Endodermal cell (in vitro differentiated cells): ENCODE measurements at regions not wholly inside any gene's neighbourhood (a gene's known extent, or its start where the extent isn't known, plus 50 kb on each side); places are given as distances from the start of the nearest gene placed in this dataset.
"Not testable (repeated sequence)": the region's sequence is repeated elsewhere in the genome, so short reads cannot be mapped to it uniquely, and the experiment has no call there.

Source experiments
- DNase-seq: peaks from one replicate; pipeline ENCODE4 v3.0.0-alpha.2; 2017
- H3K27ac ChIP-seq: 2 replicates; pipeline ENCODE4 v1.5.1; 2013; ENCODE audit warnings: mild to moderate bottlenecking, low read depth, low read length, moderate library complexity
- H3K27me3 ChIP-seq: 2 replicates; pipeline ENCODE4 v1.6.1; 2013; ENCODE audit warnings: mild to moderate bottlenecking, low read length, moderate library complexity; ENCODE audit not compliant: insufficient read depth, control insufficient read depth, poor library complexity, severe bottlenecking
- H3K36me3 ChIP-seq: 2 replicates; pipeline ENCODE4 v1.7.0; 2013; ENCODE audit warnings: mild to moderate bottlenecking, low read length, moderate library complexity; ENCODE audit not compliant: control insufficient read depth, insufficient read depth
- H3K4me1 ChIP-seq: one replicate; pipeline ENCODE4 v1.7.0; 2013; ENCODE audit warnings: low read length; ENCODE audit not compliant: control insufficient read depth, insufficient read depth
- H3K4me3 ChIP-seq: 2 replicates; pipeline ENCODE4 v1.5.1; 2013; ENCODE audit warnings: mild to moderate bottlenecking, low read length, moderate library complexity
- H3K9ac ChIP-seq: 2 replicates; pipeline ENCODE4 v1.6.1; 2013; ENCODE audit warnings: mild to moderate bottlenecking, low read length, moderate library complexity; ENCODE audit not compliant: poor library complexity, severe bottlenecking; ENCODE audit errors: extremely low read depth
- H3K9me3 ChIP-seq: 2 replicates; pipeline ENCODE4 v1.6.1; 2013; ENCODE audit warnings: mild to moderate bottlenecking, low read length, moderate library complexity; ENCODE audit not compliant: control insufficient read depth
- H3K27ac Mint-ChIP-seq: 2 replicates; pipeline ENCODE4 v1.8.0; 2020; ENCODE audit warnings: mixed read lengths
- H3K27me3 Mint-ChIP-seq: 2 replicates; pipeline ENCODE4 v1.8.0; 2021; ENCODE audit warnings: mild to moderate bottlenecking, mixed read lengths; ENCODE audit not compliant: insufficient read depth
- H3K36me3 Mint-ChIP-seq: 2 replicates; pipeline ENCODE4 v1.8.0; 2020; ENCODE audit warnings: low read depth, mixed read lengths
- H3K4me1 Mint-ChIP-seq: 2 replicates; pipeline ENCODE4 v1.8.0; 2020; ENCODE audit warnings: mixed read lengths
- H3K4me3 Mint-ChIP-seq: 2 replicates; pipeline ENCODE4 v1.8.0; 2020; ENCODE audit warnings: mild to moderate bottlenecking, moderate library complexity, mixed read lengths
- H3K9me3 Mint-ChIP-seq: 2 replicates; pipeline ENCODE4 v1.8.0; 2020; ENCODE audit warnings: mild to moderate bottlenecking, mixed read lengths
- WGBS, 2 experiments: methylation state at CpG; one replicate each; pipeline versions ENCODE4 v1.1.5 to v1.1.7; 2013; ENCODE audit warnings: missing lambda C conversion rate in 2 of 2, mixed read lengths in 1 of 2; ENCODE audit not compliant: insufficient coverage in 1 of 2, insufficient read length in 1 of 2; 5-methylcytosine and 5-hydroxymethylcytosine counted together
- TF ChIP-seq, protein P1 (sequence below): fragments of 200-600 bp; sonication (generic); conservative IDR thresholded peaks from 2 replicates; pipeline ENCODE4 v1.5.0; 2021; ENCODE audit warnings: antibody characterized with exemption, mild to moderate bottlenecking

DNA sequence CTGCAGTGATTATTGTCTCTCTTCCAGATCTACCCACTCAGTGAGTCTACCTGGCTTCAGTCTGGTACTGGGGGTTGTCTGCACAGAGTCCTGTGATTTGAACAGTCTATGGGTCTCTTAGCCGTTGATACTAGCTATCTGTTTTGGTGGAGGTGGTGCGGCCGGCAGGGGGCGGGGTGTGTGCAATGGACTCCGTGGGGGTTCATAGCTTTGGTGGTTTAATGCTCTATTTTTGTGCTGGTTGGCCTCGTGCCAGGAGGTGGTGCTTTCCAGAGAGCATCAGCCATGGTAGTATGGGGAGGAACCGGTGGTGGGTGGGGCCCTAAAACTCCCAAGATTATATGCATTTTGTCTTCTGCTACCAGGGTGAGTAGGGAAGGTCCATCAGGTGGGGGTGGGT, 1120.1 kb upstream of the FAM98A start:
- peak overlapping the region; percentile 44 for H3K9ac ChIP-seq
- H3K27ac Mint-ChIP-seq: peak overlapping the region; percentile 97
- peaks cover 24% of the 10 kb centered on the region for H3K4me1 Mint-ChIP-seq
- peaks cover 8% of the 10 kb centered on the region for H3K4me1 ChIP-seq
- WGBS, 2 experiments: 84 to 100% methylated on average over 2 to 7 of the region's 7 CpGs
- TF ChIP-seq, protein P1, sequence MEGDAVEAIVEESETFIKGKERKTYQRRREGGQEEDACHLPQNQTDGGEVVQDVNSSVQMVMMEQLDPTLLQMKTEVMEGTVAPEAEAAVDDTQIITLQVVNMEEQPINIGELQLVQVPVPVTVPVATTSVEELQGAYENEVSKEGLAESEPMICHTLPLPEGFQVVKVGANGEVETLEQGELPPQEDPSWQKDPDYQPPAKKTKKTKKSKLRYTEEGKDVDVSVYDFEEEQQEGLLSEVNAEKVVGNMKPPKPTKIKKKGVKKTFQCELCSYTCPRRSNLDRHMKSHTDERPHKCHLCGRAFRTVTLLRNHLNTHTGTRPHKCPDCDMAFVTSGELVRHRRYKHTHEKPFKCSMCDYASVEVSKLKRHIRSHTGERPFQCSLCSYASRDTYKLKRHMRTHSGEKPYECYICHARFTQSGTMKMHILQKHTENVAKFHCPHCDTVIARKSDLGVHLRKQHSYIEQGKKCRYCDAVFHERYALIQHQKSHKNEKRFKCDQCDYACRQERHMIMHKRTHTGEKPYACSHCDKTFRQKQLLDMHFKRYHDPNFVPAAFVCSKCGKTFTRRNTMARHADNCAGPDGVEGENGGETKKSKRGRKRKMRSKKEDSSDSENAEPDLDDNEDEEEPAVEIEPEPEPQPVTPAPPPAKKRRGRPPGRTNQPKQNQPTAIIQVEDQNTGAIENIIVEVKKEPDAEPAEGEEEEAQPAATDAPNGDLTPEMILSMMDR: no peak
- no peak for DNase-seq
- no peaks in the 10 kb centered on the region for H3K27me3 ChIP-seq
- H3K36me3 ChIP-seq: no peaks in the 10 kb centered on the region
- H3K4me3 ChIP-seq: no peak overlapping the region
- no peak overlapping the region for H3K27ac ChIP-seq
- H3K9me3 Mint-ChIP-seq: peaks cover 28% of the 10 kb centered on the region
- H3K9me3 ChIP-seq: peaks cover 27% of the 10 kb centered on the region
- peaks cover 13% of the 10 kb centered on the region for H3K36me3 Mint-ChIP-seq
- no peak overlapping the region for H3K4me3 Mint-ChIP-seq
- no peaks in the 10 kb centered on the region for H3K27me3 Mint-ChIP-seq

DNA sequence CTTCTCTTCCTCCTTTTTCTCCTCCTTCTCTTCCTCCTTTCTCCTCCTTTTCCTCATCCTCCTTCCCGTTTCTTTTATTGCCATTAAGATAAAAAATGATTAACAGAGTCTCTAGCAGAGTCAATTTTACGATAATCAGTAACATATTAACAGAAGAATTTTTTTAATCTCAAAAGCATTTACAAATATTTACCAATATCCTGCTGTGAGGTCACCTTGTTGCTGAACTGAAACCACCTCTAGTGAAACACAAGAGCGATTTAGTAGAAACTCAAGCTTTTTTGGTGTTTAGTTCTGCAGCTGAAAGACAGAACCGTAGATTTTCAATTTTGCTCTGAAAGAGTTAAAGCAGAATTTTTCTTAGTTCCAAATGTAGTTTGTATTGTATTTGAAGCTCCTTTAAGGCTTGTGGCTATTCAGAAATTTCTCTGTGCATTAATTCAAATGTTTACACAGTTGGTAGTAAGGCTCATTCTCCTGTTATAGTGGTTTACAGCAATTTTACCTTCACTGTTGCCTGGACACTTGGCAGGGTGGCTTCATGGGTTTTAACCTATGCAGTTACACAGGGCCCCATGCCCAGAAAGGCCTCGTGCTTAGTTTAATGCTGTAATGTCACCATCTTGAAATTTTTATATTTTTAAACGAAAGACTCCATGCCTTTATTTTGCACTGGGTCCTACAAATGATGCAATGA, 1106.6 kb upstream of the FAM98A start:
- Histone ChIP-seq H3K4me3 (no peak overlapping the region), H3K9ac (no peak overlapping the region), H3K4me1 (no peaks in the 10 kb centered on the region), H3K36me3 (no peaks in the 10 kb centered on the region), H3K27ac (no peak overlapping the region), H3K9me3 (peaks cover 27% of the 10 kb centered on the region), H3K27me3 (no peaks in the 10 kb centered on the region)
- Mint-ChIP-seq H3K36me3 (peaks cover 7% of the 10 kb centered on the region), H3K4me3 (no peak overlapping the region), H3K4me1 (peaks cover 24% of the 10 kb centered on the region), H3K27ac (no peak overlapping the region), H3K27me3 (no peaks in the 10 kb centered on the region), H3K9me3 (peaks cover 11% of the 10 kb centered on the region)
- WGBS, 2 experiments: 87 to 95% methylated on average over 4 to 6 of the region's 6 CpGs
- TF ChIP-seq, protein P1: no peak
- no peak for DNase-seq

DNA sequence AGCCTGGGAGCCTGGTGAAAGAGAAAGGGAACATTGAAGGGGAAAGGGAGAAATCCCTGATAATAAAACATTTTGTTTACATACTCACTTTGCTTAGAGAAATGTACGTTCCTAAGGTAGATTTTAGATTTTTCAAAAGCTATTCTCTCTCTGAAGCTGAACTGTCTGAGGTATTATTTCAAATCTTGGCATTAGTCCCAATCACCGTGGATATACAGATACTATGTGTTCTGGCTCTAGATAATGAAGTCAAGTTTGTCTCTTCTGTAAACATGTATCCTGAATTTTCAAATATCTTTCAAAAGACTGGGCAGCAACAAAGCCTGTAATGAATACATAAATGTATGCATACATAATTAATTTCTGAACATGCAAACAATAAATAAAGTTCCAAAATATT, 1104.2 kb upstream of the FAM98A start:
- no peak overlapping the region for H3K9ac ChIP-seq
- H3K4me3 Mint-ChIP-seq: no peak overlapping the region
- H3K36me3 ChIP-seq: no peaks in the 10 kb centered on the region
- H3K4me3 ChIP-seq: no peak overlapping the region
- peaks cover 5% of the 10 kb centered on the region for H3K36me3 Mint-ChIP-seq
- peak overlapping the region; percentile 79 for H3K27ac Mint-ChIP-seq
- TF ChIP-seq, protein P1: no peak
- H3K9me3 ChIP-seq: peaks cover 19% of the 10 kb centered on the region
- WGBS, 2 experiments: 67 to 100% methylated on average over 1 to 2 of the region's 2 CpGs
- H3K27ac ChIP-seq: no peak overlapping the region
- peaks cover 24% of the 10 kb centered on the region for H3K4me1 Mint-ChIP-seq
- no peaks in the 10 kb centered on the region for H3K27me3 Mint-ChIP-seq
- no peaks in the 10 kb centered on the region for H3K4me1 ChIP-seq
- H3K9me3 Mint-ChIP-seq: peaks cover 9% of the 10 kb centered on the region
- no peak for DNase-seq
- H3K27me3 ChIP-seq: no peaks in the 10 kb centered on the region

DNA sequence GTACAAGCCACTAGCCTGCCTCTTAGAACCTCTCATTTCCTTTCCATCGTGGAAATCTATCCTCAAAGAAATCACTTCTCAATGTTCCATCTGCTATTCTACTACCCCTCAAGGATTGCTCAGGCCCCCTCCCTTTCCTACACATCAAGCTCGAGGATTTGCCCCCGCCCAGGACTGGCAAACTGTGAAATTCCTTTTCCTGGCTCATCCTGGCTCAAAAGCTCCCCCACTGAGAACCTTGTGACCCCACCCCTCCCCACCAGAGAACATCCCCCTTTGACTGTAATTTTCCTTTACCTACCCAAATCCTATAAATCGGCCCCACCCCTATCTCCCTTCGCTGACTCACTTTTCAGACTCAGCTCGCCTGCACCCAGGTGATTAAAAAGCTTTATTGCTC, 1103.3 kb upstream of the FAM98A start:
- H3K9me3 ChIP-seq: peaks cover 10% of the 10 kb centered on the region
- H3K9me3 Mint-ChIP-seq, H3K27me3 ChIP-seq, H3K27me3 Mint-ChIP-seq, H3K27ac Mint-ChIP-seq, H3K4me1 ChIP-seq, H3K4me3 ChIP-seq, H3K4me3 Mint-ChIP-seq, H3K9ac ChIP-seq, H3K27ac ChIP-seq, H3K36me3 Mint-ChIP-seq, H3K36me3 ChIP-seq: not testable (repeated sequence)
- peaks cover 24% of the 10 kb centered on the region for H3K4me1 Mint-ChIP-seq
- 61 to 90% methylated on average over 2 to 6 of the region's 6 CpGs for WGBS, 2 experiments
- DNase-seq: peak; percentile 78

DNA sequence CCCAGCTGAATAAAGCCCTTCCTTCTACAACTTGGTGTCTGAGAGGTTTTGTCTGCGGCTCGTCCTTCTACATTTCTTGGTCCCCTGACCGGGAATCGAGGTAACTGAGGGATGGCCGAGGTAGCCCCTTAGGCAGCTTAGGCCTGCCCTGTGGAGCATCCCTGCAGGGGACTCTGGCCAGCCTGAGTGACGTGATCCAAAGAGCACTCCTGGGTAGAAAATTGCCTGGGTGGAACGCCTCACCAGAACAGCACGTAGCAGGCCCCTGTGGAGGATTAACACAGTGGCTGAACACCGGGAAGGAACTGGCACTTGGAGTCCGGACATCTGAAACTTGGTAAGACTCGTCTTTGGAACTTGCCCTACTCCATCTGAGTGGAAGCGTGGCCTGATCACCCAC, 1078.5 kb upstream of the FAM98A start:
- not testable (repeated sequence) for H3K4me3 Mint-ChIP-seq, H3K4me3 ChIP-seq

More for the DNA sequence above, 1078.5 kb upstream of the FAM98A start:
- not testable (repeated sequence) for H3K4me1 ChIP-seq, DNase-seq, H3K36me3 ChIP-seq, H3K4me1 Mint-ChIP-seq, H3K27me3 Mint-ChIP-seq, H3K9ac ChIP-seq, H3K9me3 Mint-ChIP-seq, H3K27ac ChIP-seq, H3K9me3 ChIP-seq, H3K27me3 ChIP-seq, H3K36me3 Mint-ChIP-seq
- WGBS, 2 experiments: 94 to 95% methylated on average over 6 to 12 of the region's 12 CpGs
- H3K27ac Mint-ChIP-seq: peak overlapping the region; percentile 39
